HG03103 (cell line): ENCODE measurements at regions not wholly inside any gene's neighbourhood (a gene's known extent, or its start where the extent isn't known, plus 50 kb on each side); places are given as distances from the start of the nearest gene placed in this dataset.
"Not testable (repeated sequence)": the region's sequence is repeated elsewhere in the genome, so short reads cannot be mapped to it uniquely, and the experiment has no call there.

Experiments
- ATAC-seq: cut with Tn5 transposase; IDR thresholded peaks from one replicate; pipeline ENCODE4 v1.9.1; 2021; ENCODE audit warnings: low read depth; ENCODE audit not compliant: unreplicated experiment

DNA sequence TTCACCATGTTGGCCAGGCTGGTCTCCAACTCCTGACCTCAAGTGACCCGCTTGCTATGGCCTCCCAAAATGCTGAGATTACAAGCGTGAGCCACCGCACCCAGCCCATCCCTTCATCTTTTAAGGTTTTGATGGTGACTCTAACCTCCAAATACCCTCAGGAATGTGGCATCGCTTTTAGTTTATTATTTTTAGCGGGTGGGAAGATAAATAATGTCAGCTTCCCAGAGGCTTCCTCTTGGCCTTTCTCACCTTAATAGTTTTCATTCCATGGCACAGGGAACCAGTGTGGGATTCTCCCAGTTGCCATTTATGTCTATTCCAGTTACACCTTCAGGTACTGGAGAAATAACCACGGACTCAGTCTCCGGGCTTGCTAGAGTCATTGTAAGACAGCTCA is 92.1 kb upstream of the LRRN2 start:
- no peak for ATAC-seq

DNA sequence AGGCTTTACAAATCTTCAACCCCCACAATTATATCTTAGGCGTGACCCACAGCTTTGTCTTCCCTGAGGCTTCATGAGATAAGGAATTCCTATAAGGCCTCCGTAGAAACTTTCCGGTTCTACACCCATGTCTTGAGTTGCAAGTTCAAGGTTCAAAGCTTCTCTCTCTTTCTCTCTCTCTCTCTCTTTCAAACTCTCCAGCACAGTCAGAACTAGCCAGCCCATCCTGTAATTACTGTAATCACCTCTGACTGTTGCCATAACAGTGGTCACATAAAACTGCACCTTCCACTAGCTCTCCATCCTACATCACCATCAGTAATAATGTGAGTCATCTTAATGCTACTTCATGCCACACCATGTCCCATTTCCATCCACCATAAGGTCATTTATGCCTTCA is 90.0 kb upstream of the NFASC start:
- no peak for ATAC-seq

DNA sequence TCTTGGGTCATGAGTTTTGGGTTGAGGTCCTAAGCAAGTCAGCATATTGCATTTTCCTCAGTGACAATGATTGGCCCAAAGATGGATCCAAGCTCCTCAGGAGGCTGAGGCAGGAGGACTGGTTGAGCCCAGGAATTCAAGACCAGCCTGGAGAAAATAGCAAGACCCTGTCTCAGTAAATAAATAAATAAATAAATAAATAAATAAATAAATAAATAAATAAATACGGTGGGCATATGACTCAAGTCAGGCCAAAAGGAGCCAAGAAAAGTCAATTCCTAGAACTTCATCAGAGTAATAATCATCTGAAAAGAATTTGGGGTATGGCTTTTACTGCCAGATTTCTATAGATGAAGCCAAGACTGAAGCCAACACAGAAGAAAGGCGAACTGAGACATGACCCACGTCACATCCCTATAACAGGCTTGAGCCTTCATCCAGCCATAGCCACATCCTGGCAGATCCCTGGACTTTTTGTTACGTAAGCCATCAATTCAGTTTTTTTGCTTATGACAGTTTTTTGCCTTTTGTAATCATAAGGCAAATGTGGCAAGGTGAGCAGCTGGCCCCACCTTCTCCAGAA is 88.5 kb upstream of the NFASC start:
- ATAC-seq = no peak

DNA sequence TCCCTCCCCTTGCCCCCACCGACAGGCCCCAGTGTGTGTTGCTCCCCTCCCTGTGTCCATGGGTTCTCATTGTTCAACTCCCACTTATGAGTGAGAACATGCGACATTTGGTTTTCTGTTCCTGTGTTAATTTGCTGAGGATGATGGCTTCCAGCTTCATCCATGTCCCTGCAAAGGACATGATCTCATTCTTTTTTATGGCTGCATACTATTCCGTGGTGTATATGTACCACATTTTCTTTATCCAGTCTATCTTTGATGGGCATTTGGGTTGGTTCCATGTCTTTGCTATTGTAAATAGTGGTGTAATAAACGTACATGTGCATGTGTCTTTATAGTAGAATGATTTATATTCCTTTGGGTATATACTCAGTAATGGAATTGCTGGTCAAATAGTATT is 85.6 kb upstream of the NFASC start:
- ATAC-seq = not testable (repeated sequence)

DNA sequence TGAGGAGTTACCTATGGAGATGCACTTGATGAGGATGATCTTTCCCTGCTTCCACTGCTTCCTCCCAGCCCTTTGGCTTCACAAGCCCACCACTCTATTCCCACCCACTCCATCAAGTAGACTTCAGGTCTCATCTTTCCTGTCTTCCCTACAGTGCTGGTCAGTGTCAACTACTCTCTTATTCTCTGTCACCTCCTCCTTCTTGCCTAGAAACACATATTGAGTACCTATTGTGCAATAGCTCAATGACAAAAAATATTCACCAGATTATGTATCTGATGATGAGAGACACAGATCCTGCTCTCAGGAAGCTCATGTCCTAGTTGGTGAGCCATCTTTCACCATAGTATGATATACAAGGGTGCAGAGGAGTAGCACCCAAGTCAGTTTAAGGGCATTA is 82.2 kb upstream of the NFASC start:
- ATAC-seq = no peak

DNA sequence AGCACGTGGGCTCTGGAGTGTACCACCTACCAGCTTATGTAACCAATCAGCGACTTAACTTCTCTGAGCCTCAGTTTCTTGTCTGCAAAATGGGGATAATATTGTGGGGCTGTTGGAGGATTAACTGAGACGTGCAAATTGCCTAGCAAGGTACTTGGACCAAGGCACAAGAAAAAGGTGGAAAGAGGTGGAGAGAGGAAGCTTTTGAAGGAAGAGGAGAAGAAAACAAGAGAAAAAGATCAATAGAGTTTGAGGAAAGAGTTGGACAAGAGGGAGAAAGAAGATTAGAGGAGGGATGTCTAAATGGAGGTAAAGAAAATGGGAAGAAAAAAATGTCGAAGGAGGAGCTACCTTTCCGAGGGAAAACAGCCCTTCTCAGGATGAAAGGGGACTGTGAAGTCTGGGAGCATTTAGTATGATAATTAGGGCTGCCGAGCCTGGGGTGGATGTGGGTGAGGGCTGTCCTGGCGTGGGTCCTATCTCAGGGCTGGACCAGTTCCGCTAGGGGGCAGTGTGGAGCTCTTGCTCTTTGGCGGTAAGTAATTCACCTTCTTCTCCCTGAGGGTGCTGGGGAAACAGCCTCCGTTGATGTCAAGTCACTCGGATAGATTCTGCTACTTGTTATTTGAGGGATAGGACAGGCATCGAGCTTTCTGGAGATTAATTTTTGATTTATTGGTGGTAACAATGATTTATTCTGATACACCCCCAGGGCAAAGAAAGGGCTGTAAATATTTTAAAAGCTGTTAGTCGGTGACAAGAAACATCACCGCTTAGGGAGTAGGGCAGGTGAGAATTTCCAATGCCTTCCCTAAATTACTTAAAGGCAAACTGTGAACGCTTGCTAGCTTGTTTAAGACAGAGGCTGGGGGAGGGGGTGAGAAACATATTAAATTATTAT is 79.0 kb upstream of the NFASC start:
- ATAC-seq = no peak

DNA sequence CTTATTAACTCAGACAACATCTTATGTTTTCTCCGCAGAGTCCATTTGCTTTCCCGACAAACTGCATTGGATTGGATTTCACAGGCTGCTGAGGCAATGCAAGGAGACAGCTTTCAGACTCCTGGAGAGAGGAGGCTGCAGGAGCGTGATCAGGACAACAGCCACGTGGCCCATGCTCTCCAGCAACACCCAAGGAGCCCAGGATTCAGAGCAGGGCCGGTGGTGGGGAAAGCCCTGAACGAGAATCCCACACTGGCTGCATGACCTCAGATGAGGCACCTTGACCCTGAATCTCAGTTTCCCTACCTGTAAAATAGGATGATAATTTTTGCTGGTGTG is 78.3 kb upstream of the NFASC start:
- ATAC-seq = no peak

DNA sequence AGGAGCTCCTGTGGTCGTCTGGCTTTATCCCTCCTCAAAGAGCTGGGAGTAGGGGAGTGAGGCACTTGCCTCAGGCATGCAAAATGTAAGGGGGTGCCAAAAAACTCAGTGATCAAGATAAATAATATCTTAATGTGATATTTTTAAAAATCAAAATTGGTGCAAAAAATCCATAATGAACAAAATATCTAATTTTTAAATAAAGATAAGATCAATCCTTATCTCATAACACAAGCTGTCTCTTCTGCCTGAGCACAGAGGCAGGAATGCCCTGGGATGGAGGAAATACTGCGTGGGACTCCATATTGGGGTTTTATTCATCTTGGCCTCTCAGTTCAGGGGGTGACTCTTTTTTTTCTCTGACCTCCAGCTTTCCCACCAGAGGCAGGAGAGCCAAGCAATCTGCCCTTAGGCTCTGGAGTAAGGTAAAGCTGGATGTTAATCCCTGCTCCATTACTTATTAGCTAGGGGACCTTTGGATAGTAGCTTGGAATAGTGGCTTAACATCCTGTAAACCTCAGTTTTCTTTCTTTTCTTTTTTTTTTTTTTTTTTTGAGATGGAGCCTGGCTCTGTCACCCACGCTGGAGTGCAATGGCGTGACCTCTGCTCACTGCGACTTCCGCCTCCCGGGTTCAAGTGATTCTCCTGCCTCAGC is 77.3 kb upstream of the NFASC start:
- no peak for ATAC-seq

DNA sequence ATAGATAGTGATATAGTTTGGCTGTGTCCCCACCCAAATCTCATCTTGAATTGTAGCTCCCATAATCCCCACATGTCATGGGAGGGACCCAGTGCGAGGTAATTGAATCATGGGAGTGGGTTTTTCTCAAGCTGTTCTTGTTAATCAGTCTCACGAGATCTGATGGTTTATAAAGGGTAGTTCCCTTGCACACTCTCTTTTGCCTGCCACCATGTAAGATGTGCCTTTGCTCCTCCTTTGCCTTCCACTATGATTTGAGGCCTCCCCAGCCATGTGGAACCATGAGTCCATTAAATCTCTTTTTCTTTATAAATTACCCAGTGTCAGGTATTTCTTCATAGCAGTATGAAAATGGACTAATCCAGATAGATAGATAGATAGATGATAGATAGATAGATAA is 73.8 kb upstream of the NFASC start:
- not testable (repeated sequence) for ATAC-seq

DNA sequence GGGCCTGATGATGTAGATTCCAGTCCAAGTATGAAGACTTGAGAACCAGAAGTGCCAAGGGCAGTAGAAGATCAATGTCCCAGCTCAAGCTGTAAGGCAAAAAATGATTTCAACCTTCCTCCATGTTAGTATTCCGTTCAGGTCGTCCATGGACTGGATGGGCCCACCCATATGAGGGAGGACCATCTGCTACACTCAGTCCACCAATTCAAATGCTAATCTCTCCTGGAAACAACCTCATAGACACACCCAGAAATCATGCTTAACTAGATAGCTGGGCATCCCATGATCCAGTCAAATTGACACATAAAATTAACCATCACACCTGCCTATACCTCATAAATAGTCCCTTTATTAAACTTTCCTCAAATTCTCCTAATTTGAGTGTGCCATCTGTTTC is 73.3 kb upstream of the NFASC start:
- no peak for ATAC-seq

DNA sequence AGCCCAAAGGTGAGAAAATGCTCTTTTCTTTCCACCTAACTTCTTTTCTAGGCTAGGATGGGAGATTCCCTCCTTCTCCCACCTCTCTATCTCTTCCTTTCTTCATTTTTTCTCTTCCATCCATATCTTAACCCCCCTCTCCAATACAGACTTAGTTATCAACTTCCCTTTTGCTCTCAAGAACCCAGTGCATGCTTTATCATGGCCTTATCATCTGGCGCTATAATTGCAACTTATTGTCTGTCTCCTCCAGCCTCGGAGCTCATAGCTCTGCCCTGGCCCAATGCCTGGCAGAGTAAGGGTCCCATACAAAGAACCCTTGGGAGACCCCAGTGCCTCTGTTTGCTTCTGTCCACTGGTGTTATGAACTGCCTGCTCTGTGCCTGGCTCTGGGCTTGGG is 71.0 kb upstream of the NFASC start:
- no peak for ATAC-seq

DNA sequence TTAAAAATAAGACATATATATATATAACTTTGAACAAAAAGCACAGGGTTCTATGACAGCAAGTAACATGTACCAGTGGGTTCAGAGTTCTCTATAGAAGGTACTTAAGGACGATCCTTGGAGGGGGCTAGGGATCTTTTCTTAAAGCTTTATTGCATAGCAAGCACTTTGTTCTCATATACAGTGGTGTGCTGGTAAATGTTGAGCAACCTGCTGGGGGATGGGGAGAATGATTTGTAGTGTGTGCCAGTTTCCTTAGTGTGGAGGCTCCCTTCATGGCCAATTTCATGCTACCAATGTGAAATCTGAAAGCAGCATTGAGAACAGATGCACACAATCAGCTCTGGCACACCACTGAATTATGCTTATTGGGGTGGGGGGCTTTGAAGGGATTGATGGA is 69.5 kb upstream of the NFASC start:
- ATAC-seq = no peak

DNA sequence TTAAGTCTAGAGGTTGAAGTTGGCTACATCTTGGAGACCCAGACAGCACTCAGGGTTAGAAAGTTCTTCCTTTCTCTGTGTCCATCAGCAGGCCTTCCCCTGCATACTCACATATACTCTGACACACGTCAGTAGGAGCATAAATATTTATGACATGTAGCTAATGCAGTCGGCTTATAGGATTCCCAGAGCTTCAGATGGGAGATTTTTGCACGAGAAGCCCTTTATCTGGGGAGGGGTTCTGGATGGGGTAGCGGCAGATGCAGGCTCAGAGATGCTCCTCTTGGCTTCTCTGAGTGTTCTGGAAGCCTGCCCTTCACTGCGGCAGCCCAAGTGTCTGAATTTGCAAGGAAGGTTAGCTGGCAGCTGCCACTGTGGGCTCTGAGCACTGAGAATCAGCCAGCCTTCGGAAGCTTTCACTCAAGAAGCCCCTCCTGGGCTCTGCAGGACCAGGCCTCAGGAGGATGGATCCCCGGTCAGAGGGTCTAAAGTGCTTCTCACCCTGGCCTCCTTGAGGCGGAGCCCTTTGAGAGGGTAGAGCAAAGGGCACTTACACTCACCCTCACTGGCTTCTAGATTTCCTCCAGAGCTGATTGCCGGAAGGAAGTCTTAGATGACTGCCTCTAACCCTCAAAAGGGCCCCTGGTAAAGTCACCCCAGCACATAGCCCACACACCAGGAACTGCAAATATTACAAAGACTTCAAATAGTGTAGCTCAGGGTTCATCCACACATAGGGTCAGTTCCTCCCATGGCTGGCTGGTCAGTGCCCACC is 68.1 kb upstream of the NFASC start:
- ATAC-seq = no peak

DNA sequence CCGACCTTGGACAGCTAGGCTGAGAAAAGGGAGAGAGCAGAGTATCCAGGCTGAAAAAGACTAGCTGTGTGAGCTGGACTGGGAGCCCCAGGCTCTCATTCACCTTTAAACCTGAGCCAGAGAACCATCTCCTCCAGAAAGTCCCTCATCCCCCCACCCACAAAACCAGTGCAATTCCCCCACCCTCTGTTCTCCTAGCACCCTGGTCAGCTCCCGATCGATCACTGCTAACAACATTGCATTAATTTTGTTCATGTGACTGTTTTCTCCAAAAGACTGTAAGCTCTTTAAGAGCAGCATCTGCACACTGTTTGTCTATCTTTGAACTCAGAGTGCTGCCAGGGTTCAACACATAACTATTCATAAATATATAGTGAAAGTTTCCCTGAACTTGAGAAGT is 67.1 kb upstream of the NFASC start:
- ATAC-seq = no peak

DNA sequence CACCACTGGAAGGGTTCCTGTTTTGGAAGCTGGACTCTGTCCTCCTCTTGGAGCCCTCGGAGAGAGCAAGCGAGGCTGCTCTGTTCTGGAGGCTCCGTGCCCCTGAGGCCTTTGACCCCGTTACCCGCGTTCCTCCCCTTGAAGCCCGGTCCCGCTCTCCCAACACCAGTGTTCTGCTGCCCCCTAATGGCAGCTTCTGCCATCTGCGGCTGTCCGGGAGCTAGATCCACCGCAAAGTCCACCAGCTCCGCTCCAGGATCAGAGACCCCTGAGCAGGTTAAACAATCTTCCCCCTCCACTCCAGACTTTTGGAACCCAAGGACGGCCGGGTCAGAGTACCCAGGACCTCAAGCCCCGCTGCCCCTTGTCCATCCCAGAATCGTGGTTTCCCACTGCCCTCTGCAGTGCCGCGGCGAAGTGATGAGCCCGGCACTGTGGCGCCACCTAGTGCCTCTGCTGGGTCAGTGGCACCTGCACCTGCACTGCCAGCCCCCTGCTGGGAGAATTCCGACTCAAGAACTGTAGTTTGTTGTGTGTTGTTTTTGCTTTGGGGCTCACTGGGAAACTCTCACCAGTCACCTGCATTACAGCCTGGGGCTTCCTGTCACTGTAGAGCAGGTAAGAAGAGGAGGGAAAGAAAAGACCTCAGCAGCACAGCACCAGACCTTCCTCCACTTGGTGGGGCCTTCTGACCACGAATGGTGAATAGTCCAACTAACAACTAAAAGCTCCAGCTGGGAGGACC is 63.5 kb upstream of the NFASC start:
- peak; percentile 88 for ATAC-seq

DNA sequence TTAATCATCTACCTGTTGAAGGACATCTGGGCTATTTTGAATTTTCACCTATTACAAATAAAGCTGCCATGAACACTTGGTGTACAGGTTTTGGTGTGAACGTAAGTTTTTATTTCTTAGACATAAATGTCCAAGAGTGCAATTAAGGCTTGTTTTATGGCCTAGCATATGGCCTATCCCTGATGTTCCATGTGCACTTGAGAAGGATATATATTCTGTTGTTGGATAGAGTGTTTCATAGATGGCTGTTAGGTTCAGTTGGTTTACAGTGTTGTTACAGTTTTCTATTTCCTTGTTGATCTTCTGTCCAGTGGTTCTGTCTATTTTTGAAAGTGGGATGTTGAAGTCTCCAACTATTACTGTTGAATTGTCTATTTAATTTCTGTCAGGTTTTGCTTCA is 61.2 kb upstream of the NFASC start:
- ATAC-seq = no peak

DNA sequence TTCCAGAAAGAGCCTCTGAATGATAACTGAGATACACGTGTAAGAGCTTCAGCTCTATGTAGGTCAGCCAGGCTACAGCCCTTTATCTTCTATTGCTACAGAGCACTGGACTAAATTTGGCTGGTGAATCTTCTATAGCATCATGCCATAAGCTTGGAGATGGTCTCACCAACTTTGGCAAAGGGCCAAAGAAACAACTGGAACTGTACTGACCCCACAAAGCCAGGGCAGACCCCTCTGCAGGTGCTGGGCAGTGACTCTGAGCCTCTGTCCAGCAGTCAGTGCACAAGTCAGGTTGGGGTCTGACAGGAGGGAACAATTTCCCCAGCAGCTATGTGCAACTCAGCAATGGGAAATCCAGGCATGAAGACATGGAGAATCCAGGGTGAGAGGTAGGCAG is 57.8 kb upstream of the NFASC start:
- ATAC-seq = no peak

DNA sequence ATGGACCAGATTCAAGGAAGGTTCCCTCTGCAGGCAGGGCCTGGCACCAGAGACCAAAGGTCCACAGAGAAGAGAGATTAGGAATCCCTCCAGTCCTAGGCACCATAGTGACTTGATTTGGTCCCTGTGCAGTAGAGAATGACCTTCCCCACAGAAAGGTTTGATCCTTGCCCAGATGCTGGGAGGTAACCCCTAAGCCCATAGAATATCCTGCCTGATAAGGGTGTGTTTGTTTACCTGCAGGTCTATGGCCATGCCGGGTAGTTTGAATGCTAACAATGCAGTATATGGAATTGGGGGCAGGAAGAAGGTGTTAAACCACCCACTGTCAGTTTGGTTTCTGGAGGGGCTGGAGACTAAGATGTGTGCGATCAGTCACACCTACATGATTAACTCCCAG is 57.1 kb upstream of the NFASC start:
- ATAC-seq = no peak

DNA sequence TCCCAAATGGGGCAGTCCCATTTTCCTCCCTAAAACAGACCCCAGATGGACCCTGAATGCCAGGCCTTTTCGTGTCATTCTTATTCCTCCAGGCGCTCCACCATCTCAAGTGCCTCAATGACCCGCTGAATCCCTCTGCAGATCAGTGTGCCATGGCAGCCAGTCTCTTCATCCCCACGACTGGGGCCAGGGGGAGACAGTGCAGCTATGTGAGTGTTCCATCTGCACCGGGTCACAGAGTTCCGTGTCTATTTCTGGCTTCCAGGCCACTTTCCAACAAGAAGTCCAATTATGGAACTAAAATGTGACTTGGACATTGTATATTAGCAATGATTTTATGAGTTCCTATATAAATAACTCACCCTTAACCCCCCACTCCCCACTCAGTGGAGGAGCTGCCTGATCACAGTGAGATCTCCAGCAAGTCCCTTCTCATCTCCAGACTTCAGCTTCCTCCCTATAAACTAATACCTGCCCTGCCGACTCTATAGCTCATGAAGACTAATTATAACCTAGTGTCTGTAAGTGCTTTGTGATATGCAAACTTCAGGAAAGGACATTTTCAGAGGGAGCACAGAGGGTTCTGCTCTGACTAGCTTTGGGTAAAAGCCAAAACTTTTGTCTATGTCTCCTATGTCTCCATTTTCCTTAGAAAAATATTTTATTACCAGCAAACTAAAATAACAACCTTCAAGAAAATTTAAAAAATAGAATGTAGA is 56.3 kb upstream of the NFASC start:
- ATAC-seq = no peak

DNA sequence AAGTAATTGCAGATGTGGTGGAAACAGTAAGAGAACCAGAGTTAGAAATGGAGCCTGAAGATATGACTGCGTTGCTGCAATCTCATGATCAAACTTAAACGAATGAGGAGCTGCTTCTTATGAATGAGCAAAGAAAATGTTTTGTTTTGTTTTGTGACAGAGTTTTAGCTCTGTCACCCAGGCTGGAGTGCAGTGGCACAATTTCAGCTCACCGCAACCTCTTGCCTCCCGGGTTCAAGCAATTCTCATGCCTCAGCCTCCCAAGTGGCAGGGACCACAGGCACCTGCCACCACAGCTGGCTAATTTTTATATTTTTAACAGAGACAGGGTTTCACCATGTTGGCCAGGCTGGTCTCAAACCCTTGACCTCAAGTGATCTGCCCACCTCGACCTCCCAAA is 53.3 kb upstream of the NFASC start:
- ATAC-seq = no peak
